Stimulated activated CD4-positive, alpha-beta T cell treated with anti-CD3 and anti-CD28 coated beads, Interleukin-1b, Interleukin-23, amount 100 ng/mL, for 48 hours (primary cell): ENCODE measurements at regions not wholly inside any gene's neighbourhood (a gene's known extent, or its start where the extent isn't known, plus 50 kb on each side); places are given as distances from the start of the nearest gene placed in this dataset.
"Not testable (repeated sequence)": the region's sequence is repeated elsewhere in the genome, so short reads cannot be mapped to it uniquely, and the experiment has no call there.

Source experiments
- DNase-seq: peaks from one replicate; pipeline ENCODE4 v3.0.0-alpha.2; 2020

DNA sequence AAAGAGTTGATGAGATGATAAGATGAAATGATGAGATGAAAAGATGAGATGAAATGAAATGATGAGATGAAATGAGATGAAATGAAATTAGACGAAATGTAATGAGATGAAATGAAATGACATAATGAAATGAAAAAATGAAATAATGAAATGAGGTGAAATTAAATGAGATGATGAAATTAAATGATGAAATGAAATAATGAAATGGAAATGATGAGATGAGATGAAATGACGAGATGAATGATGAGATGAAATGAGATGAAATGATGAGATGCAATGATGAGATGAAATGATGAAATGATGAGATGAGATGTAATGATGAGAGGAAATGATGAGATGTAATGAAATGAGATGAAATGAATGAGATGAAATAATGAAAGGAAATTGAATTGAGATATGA, 339.3 kb upstream of the PLGLB1 start:
- DNase-seq, result not testable (repeated sequence)

DNA sequence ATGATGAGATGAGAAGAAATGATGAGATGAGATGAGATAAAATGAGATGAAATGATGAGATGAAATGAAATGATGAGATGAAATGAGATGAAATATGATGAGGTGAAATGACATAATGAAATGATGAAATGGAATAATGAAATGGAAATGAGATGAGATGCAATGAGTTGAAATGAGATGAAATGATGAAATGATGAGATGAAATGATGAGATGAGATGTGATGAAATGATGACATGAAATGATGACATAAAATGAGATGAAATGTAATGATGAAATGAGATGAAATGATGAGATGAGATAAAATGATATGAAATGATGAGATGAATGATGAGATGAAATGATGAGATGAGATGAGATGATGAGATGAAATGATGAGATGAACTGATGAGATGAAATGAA, 340.2 kb upstream of the PLGLB1 start:
- DNase-seq, result not testable (repeated sequence)

DNA sequence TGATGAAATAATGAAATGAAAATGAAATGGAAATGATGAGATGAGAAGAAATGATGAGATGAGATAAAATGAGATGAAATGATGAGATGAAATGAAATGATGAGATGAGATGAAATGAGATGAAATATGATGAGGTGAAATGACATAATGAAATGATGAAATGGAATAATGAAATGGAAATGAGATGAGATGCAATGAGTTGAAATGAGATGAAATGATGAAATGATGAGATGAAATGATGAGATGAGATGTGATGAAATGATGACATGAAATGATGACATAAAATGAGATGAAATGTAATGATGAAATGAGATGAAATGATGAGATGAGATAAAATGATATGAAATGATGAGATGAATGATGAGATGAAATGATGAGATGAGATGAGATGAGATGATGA, 342.7 kb upstream of the PLGLB1 start:
- DNase-seq, result not testable (repeated sequence)

DNA sequence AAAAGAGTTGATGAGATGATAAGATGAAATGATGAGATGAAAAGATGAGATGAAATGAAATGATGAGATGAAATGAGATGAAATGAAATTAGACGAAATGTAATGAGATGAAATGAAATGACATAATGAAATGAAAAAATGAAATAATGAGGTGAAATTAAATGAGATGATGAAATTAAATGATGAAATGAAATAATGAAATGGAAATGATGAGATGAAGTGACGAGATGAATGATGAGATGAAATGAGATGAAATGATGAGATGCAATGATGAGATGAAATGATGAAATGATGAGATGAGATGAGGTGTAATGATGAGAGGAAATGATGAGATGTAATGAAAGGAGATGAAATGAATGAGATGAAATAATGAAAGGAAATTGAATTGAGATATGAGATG, 343.4 kb upstream of the PLGLB1 start:
- not testable (repeated sequence) for DNase-seq

DNA sequence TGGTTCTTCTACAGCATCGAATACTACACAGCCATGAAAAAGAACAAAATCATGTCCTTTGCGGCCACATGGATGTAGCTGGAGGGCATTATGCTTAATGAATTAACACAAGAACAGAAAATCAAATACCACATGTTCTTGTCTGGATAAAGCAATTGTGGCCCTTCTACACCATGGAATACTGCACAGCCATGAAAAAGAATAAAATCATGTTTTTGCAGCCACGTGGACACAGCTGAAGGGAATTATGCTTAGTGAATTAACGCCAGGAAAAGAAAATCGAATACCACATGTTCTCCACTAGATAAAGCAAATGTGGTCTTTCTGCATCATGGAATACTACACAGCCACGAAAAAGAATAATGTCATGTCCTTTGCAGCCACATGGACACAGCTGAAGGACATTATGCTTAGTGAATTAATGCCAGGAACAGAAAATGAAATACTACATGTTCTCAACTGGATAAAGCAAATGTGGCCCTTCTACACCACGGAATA, 361.8 kb upstream of the PLGLB2 start:
- not testable (repeated sequence) for DNase-seq

DNA sequence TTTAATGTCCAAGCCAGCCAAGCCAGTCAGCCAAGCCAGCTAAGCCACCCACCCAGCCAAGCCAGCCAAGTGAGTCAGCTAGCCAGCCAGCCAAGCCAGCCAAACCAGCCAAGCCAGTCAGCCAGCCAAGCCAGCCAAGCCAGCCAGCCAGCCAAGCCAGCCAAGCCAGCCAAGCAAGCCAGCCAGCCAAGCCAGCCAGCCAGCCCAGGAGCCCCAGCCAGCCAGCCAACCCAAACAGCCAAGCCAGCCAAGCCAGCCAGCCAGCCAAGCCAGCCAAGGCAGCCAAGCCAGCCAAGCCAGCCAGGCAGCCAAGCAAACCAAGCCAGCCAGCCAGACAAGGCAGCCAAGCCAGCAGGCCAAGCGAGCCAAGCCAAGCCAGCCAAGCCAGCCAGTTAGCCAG, 352.1 kb upstream of the PLGLB2 start:
- DNase-seq, result not testable (repeated sequence)

DNA sequence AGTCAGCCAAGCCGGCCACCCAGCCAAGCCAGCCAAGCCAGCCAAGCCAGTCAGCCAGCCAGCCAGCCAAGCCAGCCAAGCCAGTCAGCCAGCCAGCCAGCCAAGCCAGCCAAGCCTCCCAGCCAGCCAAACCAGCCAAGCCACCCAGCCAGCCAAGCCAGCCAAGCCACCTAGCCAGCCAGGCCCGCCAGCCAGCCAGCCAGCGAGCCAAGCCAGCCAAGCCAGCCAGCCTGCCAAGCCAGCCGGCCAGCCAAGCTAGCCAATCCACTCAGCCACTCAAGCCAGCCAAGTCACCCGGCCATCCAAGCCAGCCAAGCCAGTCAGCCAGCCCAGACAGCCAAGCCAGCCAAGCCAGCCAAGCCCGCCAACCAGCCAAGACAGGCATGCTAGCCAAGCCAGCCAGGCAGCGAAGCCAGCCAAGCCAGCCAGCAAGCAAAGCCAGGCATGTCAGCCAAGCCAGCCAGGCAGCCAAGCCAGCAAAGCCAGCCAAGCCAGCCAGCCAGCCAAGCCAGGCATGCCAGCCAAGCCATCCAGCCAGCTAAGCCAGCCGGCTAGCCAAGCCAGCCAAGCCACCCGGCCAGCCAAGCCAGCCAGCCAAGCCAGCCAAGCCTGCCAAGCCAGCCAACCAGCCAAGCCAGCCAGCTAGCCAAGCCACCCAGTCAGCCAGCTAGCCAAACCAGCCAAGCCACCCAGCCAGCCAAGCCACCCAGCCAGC, 351.2 kb upstream of the PLGLB2 start:
- not testable (repeated sequence) for DNase-seq

DNA sequence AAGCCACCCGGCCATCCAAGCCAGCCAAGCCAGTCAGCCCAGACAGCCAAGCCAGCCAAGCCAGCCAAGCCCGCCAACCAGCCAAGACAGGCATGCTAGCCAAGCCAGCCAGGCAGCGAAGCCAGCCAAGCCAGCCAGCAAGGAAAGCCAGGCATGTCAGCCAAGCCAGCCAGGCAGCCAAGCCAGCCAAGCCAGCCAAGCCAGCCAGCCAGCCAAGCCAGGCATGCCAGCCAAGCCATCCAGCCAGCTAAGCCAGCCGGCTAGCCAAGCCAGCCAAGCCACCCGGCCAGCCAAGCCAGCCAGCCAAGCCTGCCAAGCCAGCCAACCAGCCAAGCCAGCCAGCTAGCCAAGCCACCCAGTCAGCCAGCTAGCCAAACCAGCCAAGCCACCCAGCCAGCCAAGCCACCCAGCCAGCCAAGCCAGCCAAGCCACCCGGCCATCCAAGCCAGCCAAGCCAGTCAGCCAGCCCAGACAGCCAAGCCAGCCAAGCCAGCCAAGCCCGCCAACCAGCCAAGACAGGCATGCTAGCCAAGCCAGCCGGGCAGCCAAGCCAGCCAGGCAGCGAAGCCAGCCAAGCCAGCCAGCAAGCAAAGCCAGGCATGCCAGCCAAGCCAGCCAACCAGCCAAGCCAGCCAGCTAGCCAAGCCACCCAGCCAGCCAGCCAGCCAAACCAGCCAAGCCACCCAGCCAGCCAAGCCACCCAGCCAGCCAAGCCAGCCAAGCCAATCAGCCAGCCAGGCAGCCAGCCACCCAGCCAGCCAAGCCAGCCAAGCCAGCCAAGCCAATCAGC, 350.4 kb upstream of the PLGLB2 start:
- DNase-seq, result not testable (repeated sequence)

DNA sequence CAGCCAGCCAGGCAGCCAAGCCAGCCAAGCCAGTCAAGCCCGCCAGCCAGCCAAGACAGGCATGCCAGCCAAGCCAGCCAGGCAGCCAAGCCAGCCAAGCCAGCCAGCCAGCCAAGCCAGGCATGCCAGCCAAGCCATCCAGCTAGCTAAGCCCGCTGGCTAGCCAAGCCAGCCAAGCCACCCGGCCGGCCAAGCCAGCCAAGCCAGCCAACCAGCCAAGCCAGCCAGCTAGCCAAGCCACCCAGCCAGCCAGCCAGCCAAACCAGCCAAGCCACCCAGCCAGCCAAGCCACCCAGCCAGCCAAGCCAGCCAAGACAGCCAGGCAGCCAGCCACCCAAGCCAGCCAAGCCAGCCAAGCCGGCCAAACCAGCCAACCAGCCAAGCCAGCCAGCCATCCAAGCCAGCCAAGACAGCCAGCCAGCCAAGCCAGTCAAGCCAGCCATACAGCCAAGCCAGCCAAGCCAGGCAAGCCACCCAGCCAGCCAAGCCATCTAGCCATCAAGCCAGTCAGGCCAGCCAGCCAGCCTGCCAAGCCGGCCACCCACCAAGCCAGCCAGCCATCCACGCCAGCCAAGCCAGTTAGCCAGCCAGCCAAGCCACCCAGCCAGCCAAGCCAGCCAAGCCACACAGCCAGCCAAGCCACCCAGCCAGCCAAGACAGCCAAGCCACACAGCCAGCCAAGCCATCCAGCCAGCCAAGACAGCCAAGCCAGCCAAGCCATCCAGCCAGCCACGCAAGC, 349.2 kb upstream of the PLGLB2 start:
- not testable (repeated sequence) for DNase-seq

DNA sequence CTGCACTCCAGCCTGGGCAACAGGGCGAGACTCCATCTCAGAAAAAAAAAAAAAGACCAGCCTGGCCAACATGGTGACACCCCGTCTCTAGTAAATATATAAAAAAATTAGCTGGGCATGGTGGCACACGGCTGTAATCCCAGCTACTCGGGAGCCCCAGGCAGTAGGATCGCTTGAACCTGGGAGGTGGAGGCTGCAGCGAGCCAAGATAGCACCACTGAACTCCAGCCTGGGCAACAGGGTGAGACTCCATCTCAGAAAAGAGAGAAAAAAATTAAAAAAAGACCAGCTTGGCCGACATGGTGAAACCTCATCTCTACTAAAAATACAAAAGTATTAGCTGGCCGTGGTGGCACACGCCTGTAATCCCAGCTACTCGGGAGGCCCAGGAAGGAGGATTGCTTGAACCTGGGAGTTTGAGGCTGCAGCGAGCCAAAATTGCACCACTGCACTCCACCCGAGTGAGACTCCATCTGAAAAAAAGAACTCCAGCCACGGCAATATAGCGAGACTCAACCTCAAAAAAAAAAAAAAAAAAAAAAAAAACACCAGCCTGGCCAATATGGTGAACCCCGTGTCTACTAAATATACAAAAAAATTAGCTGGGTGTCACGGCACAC, 346.1 kb upstream of the PLGLB2 start:
- DNase-seq, result no peak

DNA sequence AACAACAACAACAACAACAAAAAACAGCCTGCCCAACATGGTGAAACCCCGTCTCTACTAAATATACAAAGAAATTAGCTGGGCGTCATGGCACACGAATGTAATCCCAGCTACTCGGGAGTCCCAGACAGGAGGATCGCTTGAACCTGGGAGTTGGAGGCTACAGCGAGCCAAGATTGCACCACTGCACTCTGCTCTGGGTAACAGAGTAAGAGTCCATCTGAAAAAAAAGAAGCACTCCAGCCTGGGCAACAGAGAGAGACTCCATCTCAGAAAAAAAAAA, 344.1 kb upstream of the PLGLB2 start:
- no peak for DNase-seq

DNA sequence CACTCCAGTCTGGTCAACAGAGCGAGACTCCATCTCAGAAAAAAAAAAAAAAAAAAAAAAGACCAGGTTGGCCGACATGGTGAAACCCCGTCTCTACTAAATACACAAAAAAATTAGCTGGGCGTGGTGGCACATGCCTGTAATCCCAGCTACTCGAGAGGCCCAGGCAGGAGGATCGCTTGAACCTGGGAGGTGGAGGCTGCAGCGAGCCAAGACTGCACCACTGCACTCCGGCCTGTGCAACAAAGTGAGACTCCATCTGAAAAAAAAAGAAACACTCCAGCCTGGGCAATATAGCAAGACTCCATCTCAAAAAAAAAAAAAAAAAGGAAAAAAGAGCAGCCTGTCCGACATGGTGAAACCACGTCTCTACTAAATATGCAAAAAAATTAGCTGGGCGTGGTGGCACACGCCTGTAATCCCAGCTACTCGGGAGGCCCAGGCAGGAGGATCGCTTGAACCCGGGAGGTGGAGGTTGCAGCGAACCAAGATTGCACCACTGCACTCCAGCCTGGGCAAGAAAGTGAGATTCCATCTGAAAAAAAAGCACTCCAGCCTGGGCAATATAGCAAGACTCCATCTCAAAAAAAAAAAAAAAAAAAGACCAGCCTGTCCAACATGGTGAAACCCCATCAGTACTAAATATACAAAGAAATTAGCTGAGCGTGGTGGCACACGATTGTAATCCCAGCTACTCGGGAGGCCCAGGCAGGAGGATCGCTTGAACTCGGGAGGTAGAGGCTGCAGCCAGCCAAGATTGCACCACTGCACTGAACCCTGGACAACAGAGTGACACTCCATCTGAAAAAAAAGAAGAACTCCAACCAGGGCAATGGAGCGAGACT, 343.3 kb upstream of the PLGLB2 start:
- DNase-seq, result not testable (repeated sequence)

DNA sequence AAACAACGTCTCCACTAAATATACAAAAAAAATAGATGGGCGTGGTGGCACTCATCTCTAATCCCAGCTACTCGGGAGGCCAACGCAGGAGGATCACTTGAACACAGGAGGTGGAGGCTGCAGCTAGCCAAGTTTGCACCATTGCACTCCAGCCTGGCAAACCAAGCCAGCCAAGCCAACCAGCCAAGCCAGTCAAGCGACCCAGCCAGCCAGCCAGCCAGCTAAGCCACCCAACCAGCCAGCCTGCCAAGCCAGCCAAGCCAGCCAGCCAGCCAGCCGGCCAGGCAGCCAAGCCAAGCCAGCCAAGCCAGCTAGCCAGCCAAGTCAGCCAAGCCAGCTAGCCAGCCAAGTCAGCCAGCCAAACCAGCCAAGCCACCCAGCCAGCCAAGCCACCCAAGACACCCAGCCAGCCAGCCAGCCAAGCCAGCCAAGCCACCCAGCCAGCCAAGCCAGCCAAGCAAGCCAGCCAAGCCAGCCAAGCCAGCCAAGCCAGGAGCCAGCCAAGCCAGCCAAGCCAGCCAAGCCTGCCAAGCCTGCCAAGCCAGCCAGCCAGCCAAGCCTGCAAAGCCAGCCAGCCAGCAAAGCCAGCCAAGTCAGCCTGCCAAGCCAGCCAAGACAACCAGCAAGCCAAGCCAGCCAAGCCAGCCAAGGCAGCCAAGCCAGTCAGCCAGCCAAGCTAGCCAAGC, 342.2 kb upstream of the PLGLB2 start:
- DNase-seq, result not testable (repeated sequence)

DNA sequence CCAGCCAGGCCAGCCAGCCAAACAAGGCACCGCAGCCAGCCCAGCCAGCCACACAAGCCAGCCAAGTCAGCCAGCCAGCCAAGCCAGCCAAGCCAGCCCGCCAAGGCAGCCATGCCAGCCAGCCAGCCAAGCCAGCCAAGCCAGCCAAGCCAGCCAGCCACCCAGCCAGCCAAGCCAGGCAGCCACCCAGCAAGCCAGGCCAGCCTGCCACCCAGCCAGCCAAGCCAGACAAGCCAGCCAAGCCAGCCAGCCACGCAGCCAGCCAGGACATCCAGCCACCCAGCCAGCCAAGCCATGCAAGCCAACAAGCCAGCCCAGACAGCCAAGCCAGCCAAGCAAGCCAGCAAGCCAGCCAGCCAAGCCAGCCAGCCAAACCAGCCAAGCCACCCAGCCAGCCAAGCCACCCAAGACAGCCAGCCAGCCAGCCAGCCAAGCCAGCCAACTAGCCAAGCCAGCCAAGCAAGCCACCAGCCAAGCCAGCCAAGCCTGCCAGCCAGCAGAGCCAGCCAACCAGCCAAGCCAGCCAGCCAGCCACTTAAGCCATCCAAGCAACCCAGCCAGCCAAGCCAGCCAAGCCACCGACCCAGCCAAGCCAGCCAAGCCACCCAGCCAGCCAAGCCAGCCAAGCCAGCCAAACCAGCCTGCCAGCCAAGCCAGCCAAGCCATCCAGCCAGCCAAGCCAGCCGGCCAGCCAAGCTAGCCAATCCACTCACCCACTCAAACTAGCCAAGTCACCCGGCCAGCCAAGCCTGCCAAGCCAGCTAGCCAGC, 341.3 kb upstream of the PLGLB2 start:
- not testable (repeated sequence) for DNase-seq

DNA sequence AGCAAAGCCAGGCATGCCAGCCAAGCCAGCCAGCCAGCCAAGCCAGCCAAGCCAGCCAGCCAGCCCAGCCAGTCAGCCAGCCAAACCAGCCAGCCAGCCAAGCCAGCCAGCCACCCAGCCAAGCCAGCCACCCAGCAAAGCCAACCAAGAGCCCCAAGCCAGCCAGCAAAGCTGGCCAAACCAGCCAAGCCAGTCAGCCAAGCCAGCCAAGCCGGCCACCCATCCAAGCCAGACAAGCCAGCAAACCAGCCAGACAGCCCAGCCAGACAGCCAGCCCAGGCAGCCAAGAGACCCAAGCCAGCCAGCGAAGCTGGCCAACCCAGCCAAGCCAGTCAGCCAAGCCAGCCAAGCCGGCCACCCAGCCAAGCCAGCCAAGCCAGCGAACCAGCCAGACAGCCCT, 338.3 kb upstream of the PLGLB2 start:
- not testable (repeated sequence) for DNase-seq

DNA sequence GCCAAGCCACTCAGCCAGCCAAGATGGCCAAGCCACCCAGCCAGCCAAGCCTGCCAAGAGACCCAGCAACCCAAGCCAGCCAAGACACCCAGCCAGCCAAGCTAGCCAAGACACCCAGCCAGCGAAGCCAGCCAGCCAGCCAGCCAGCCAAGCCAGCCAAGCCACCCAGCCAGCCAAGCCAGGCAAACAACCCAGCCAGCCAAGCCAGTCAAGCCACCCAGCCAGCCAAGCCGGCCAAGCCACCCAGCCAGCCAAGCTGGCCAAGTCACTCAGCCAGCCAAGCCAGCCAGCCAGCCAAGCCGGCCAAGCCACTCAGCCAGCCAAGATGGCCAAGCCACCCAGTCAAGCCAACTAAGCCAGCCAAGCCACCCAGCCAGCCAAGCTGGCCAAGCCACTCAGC, 337.5 kb upstream of the PLGLB2 start:
- DNase-seq, result not testable (repeated sequence)

DNA sequence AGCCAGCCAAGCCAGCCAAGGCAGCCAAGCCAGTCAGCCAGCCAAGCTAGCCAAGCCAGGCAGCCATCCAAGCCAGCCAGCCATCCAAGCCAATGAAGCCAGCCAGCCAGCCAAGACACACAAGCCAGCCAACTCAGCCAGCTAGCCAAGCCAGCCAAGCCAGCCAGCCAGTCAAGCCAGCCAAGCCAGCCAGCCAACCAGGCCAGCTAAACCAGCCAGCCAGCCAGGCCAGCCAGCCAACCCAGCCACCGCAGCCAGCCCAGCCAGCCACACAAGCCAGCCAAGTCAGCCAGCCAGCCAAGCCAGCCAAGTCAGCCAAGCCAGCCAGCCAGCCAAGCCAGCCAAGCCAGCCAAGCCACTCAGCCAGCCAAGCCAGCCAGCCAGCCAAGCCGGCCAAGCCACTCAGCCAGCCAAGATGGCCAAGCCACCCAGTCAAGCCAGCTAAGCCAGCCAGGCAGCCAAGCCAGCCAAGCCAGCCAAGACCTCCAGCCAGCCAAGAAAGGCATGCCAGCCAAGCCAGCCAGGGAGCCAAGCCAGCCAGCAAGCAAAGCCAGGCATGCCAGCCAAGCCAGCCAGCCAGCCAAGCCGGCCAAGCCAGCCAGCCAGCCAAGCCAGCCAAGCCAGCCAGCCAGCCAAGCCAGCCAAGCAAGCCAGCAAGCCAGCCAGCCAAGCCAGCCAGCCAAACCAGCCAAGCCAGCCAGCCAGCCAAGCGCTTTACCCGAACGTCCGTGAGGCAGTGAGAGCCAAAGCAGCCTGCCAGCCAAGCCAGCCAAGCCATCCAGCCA, 335.7 kb upstream of the PLGLB2 start:
- not testable (repeated sequence) for DNase-seq

DNA sequence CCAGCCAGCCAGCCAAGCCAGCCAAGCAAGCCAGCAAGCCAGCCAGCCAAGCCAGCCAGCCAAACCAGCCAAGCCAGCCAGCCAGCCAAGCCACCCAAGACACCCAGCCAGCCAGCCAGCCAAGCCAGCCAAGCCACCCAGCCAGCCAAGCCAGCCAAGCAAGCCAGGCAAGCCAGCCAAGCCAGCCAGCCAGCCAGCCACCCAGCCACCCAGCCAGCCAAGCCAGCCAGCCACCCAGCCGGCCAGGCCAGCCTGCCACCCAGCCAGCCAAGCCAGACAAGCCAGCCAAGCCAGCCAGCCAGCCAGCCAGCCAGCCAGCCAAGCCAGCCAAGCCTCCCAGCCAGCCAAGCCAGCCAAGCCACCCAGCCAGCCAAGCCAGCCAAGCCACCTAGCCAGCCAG, 333.6 kb upstream of the PLGLB2 start:
- not testable (repeated sequence) for DNase-seq

DNA sequence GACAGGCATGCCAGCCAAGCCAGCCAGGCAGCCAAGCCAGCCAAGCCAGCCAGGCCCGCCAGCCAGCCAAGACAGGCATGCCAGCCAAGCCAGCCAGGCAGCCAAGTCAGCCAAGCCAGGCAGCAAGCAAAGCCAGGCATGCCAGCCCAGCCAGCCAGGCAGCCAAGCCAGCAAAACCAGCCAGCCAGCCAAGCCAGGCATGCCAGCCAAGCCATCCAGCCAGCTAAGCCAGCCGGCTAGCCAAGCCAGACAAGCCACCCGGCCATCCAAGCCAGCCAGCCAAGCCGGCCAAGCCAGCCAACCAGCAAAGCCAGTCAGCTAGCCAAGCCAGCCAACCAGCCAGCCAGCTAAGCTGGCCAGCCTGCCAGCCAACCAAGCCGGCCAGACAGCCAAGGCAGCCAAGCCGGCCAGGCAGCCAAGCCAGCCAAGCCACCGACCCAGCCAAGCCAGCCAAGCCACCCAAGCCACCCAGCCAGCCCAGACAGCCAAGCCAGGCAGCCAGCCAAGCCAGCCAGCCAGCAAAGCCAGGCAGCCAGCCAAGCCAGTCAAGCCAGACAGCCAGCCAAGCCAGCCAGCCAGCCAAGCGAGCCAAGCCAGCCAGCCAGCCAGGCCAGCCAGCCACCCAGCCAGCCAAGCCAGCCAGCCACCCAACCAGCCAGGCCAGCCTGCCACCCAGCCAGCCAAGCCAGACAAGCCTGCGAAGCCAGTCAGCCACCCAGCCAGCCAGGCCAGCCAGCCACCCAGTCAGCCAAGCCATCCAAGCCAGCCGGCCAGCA, 332.9 kb upstream of the PLGLB2 start:
- not testable (repeated sequence) for DNase-seq
